Stimulated activated naive CD4-positive, alpha-beta T cell (primary cell): ENCODE measurements at regions not wholly inside any gene's neighbourhood (a gene's known extent, or its start where the extent isn't known, plus 50 kb on each side); places are given as distances from the start of the nearest gene placed in this dataset.
"Not testable (repeated sequence)": the region's sequence is repeated elsewhere in the genome, so short reads cannot be mapped to it uniquely, and the experiment has no call there.

Experiments
- DNase-seq, 6 experiments: peaks; one replicate each; lab custom pipeline; 2025; lab: John Stamatoyannopoulos, UW

- no peak for DNase-seq
These were observed 214.4 kb downstream of the BMP4 start for GRCh38 chr14:53742233-53742620.

- DNase-seq: no peak
These were observed 215.0 kb downstream of the BMP4 start for GRCh38 chr14:53741479-53742232.

GRCh38 chr14:53740570-53740969 is 216.1 kb downstream of the BMP4 start:
- no peak for DNase-seq

GRCh38 chr14:53735916-53736315 is 220.7 kb downstream of the BMP4 start:
- DNase-seq: no peak

- no peak for DNase-seq
These were observed 233.4 kb downstream of the BMP4 start for GRCh38 chr14:53723221-53723620.

- DNase-seq: no peak
These were observed 237.1 kb downstream of the BMP4 start for GRCh38 chr14:53719536-53719935.

- DNase-seq: no peak
These were observed 240.0 kb downstream of the BMP4 start for GRCh38 chr14:53716578-53716977.

GRCh38 chr14:53715193-53715721 is 241.4 kb downstream of the BMP4 start:
- no peak for DNase-seq

- no peak for DNase-seq
These were observed 242.0 kb downstream of the BMP4 start for GRCh38 chr14:53714495-53715192.

GRCh38 chr14:53712901-53713300 is 243.7 kb downstream of the BMP4 start:
- not testable (repeated sequence) for DNase-seq

GRCh38 chr14:53711205-53711604 is 245.4 kb downstream of the BMP4 start:
- no peak for DNase-seq

- no peak for DNase-seq
These were observed 246.0 kb downstream of the BMP4 start for GRCh38 chr14:53710615-53711014.

- no peak for DNase-seq
These were observed 247.2 kb downstream of the BMP4 start for GRCh38 chr14:53709381-53709780.

GRCh38 chr14:53703457-53703856 is 253.2 kb downstream of the BMP4 start:
- DNase-seq: no peak

GRCh38 chr14:53701108-53701875 is 255.3 kb downstream of the BMP4 start:
- DNase-seq: no peak

- no peak for DNase-seq
These were observed 260.2 kb downstream of the BMP4 start for GRCh38 chr14:53696217-53696965.

- DNase-seq: no peak
These were observed 260.9 kb downstream of the BMP4 start for GRCh38 chr14:53695692-53696214.

- no peak for DNase-seq
These were observed 263.7 kb downstream of the BMP4 start for GRCh38 chr14:53692885-53693284.

GRCh38 chr14:53692451-53692850 is 264.2 kb downstream of the BMP4 start:
- no peak for DNase-seq

GRCh38 chr14:53683229-53683628 is 273.4 kb downstream of the BMP4 start:
- DNase-seq: no peak

- DNase-seq: no peak
These were observed 284.1 kb downstream of the BMP4 start for GRCh38 chr14:53672526-53672925.

GRCh38 chr14:53670701-53671100 is 285.9 kb downstream of the BMP4 start:
- no peak for DNase-seq
